DMS79 treated with DMSO at 0.1 percent for 48 hours (cell line): ENCODE measurements at regions not wholly inside any gene's neighbourhood (a gene's known extent, or its start where the extent isn't known, plus 50 kb on each side); places are given as distances from the start of the nearest gene placed in this dataset.

Experiments
- DNase-seq: peaks from one replicate; lab custom pipeline; 2025; lab: John Stamatoyannopoulos, UW

DNA sequence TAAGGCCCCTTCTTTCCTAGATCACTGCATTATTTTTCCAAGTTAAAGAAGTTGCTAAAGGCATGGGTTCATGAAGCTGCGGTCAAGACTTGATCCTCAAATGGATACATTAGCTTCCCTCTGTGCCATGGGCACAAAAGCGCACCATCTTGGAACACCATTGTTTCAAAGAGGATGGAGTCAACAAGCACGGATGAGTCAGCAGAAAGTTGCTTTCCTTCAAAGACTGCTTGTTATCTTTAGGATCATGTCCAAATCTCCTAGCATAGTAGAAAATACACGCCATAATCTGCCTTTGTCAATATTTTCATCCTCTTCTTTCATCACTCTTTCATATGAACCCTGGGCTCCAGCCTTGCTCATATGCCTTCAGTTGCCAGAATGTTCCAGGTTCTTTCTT is 226.8 kb upstream of the GATB start:
- no peak for DNase-seq

DNA sequence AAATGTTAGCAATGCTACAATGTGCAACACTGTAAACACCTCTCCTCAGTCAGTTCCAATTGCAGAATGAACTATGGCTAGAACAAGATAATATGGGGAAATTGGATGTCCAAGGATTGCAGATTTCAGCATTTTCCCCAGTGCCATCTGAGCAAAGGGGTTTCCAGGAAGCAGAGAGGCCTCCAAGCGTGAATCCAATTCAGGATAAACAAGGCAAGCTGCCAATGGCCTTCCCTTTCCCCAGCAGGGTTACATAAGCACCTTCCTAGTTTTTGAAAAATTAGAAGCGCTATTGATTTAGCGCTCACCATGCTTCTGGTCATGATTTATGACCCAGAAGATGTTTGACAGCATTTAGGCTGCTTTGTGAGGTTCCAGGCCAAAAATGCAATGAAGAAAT is 223.0 kb upstream of the GATB start:
- no peak for DNase-seq

DNA sequence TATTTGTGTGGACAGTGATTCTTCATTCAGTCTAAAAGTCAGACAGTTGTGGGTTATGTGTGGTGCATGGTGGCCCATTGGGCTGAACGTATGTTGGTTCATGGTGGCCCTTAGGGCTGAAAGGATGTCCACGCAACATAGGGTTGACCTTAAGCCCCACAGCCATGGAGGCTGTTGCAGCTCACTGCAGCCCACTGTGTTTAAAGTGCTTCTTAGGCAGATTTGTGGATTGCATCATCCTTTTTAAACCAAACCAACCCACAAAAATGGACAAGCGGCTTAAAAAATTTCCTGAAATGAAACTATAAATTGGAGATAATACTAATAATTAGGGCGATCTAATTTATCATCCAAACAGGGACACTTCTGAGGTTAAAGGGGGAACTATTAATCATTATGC is 219.0 kb upstream of the GATB start:
- no peak for DNase-seq

DNA sequence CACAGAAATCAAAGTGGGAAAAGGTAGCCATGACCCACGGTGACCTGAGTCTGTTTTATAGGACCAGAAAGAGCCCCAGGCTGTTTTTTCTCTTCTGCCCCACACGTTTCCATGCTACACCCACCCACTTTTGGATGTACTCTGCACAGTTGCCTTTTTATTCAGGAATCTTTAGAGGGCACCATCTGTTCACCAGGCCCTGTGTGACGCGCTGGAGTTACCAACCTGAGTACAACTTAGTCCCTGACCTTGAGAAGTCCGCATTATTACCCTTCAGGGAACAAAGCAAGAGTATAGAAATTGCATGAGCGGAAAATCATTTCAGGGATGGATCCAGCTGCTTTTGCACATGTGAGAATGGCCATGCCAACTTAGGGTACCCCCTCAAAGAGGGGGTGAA is 207.8 kb upstream of the GATB start:
- no peak for DNase-seq

DNA sequence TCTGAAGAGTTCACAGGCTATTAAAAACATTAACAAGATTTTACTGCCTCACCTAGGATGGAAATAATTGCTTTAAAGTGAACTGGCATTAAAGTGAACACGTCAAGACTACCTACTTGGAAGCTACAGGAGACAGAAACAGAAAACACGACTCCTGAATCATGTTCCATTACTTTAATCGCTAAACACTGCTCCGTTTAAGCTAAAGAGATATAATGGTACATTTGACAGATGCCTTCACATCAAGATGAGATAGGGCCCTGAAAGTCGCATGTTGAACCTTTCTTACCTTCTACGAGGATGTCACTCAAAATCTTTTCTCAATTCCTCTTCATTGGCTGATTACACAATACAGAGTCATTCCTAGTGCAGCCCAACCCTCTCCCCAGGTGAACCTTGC is 206.3 kb upstream of the GATB start:
- no peak for DNase-seq

DNA sequence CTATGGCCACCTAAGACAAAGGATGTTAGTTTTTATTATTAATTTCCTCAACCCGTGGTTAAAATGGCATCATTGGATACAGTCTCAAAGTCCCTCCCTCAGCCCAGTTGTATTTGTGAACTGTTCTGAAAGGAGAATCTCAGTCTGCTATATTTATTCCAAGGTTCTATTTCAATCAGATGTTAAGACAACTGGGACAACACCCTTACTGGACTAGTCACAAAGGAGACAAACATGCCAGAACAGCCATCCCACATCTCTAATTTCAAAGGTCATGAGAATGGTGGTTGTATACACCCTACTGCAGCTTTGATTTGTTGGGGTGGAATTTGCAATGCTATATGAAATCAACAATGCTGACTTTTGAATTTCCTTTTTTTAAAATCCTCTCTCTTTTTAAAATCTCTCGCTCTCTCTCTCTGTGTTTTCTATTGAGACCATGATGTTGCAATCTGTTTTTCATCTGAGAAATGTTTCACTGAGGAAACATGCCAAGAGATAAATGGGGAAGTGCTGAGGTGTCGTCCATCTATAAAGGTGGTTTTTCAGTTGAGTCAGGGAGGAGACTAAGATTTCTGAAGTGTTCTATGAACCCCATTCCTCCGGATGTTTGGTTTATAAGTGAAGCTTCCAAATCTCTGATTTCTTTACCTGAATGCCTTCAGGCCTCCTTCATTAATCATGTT is 201.5 kb upstream of the GATB start:
- no peak for DNase-seq

DNA sequence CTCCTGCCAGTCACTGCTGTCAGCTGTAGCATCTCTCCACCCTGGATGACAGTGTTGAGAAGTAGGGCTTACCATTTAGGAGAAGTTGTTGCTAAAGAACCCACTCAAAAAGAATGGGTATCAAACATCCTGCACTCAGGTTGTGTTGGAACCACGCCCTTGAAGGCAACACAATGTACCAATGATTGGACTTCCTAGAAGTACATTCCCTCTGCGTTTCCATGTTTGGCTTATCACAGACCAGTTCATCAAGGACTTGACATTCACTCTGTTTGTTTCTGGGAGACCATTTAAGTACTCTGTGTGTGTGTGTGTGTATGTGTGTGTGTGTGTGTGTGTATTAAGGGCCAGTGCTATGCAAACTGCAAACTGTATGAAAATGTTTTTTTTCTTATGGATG is 200.6 kb upstream of the GATB start:
- DNase-seq, result no peak

DNA sequence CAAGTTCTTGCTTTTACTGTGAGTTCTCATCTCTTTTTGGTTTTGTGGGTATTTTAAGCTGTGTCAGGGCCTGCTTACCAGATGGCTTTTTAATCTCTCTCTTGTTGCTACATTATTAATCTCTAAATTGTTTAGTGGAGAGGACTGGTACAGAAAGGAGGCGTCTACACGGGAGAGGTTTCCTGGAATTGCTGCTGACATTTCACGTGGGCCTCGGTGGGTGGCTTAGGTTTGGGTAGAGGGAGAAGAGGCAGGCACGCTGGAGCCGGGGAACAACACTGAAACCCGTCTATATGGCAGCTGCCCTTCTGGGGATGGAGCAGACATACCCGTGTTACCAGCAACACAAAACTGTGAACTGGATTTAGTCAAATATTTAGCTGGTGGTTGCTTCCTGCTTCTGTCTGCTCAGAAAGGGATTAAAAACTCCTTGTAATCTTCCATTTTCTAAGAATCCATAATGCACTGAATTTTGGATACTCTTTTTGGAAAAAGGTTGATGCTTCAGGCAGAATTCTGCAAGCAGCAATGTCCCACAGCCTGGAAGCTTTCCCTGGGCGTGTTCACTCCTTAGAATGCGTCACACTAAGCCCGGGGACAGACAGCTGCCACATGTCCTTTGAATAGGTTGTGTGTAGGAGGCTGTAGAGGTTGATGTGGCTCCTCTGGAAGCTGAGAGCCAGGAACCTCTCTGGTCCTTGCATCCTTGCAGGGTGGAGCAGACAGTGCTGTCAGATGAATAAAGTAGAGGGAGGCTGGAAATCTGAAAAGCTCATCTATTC is 199.8 kb upstream of the GATB start:
- no peak for DNase-seq

DNA sequence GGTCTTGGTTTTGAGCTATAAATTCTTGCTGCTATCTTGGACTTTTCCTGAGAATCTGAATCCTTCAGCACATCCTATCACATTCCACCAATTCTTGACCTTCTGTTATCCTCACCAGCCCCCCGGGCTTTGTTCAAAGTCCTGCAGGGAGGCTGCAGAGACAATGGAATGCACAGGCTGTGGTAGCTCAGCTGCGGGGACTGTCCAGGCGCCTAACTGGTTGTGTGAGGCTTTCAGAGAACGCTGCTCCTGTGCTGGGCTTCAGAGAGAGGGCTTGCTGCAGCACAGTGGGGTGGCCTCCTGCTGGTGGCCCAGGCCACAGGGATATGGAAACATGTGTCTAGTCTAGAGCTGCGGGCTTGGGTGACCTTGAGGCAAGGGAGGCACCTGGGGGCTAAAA is 196.3 kb upstream of the GATB start:
- no peak for DNase-seq

DNA sequence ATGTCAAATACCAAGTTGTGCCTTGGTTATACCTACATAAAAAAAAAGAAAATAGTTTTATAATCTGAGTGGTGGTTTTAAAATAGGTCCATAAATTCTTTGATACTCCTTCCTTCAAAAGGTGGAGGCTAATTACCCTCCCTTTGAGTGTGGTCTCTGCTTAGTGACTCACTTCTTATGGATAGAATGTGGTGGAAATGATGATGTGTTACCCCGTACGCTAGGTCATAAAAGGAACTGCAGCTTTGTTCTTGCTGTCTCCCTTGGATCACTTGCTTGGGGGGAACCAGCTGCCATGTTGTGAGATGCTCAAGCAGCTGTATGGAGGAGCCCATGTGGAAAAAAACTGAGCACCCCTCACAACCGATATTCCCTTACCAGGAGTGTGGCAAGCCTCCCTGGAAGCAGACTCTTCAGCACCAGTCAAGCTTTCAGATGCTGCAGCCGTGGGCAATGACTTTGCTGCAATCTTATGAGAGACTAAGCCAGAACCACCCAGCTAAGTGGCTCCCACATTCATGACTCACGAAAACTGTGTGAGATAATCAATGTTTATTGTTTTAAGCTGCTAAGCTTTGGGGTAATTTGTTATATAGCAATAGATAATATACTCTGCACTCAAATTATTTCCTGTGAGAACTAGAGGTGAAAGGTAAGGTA is 195.0 kb upstream of the GATB start:
- no peak for DNase-seq

DNA sequence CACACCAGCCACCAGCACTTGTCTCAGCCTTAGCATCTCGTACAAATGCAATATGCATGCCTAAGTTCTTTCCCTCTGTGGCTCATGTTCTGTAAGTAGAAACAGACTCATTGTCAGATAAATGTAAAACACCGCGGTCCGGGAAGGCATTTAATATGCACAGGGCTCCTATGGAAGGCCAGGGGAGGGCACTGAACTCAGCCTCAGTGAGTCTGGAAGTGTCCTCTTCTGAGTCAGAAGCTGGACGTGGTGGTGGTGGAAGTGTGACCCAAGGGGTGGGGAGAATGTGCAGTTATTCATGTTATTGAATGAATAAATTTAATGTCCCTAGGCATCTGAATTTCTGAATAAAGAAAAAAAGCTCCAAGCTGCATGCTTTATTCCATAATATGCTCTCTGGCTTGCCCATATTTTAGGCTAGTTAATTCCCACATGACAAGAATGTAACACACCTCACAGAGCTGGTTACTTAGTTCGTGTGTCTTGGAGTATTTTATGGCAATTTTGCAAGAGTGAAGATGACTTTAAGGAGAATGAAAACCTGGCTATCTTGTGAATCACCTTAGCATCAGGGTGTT is 193.1 kb upstream of the GATB start:
- DNase-seq, result no peak

DNA sequence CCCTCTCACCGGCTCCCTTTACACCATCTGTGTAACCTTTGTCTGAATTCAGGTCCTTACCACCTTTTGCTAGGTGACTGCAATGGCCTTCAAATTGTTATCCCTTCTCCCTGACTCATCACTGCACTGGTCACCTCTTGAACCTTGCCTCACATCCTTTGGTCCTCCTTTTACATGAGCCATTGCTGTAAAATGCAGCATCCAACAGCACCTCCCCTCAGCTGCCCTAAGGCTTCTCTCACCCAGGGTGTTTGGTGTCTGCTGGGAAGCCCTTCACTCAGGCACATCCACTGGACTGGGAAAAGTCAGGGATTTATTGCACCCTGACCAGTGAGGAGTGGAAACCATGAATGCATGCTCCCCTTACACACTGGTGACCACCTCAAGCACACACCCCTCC is 192.5 kb upstream of the GATB start:
- no peak for DNase-seq

DNA sequence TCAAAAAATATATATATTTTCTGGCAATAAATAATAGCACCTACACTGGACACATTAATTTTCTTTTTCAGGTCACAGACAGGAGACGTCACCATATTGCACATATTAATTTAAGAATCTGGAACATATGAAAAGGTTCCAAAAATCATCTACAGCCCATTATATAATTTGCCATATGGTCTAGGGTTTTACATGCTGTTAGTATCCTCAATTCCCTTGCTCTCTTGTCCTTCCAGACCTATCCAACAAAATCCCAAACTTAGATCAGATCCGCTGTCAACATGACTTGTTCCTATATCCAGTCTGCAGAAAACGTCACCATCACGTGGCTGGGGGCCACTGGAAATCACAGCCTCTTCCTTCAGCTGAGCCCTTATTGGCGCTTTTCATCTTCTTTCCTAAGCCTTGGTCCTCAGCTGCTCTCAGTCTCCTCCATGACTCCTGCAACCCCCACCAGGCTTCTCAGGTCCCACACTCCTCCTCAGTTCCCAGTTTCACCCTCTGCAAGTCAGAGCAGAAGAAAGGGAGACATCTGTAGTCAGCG is 192.0 kb upstream of the GATB start:
- DNase-seq, result no peak

DNA sequence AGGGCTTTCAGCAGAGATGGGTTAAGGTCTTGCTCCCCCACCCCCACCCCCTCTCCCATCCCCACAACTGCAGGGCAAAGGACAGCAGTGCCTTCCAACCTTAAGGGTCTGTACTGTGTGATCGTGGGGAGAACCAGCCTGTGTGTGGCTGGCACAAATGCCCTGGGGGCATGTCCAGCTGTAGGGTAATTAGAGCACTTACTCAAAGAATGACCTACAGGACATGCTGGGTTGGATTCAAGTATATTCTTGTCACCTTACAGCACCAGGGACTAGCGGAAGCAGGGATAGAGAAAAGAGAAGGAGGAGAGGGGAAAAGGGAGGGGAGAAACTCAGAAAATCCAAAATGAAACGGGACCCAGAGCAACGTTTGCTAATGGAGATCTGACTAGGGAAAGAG is 191.3 kb upstream of the GATB start:
- no peak for DNase-seq

DNA sequence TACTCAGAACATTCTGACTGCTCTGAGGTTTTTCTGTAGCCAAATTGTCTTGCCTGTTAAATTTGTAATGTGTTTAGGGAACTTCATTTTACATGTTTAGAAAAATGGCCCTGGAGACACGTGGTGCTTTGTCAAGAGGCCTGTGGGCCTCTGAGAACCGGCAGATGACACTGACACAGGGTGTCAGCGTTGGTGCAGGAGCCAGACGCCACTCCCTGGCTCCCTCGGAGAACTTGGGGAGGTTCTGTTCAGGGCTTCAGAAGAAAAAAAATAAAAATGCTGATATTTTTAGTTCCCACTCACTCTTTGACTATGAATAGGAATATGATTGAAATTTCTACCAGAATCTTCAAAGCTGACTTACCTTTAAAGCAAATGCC is 190.9 kb upstream of the GATB start:
- no peak for DNase-seq

DNA sequence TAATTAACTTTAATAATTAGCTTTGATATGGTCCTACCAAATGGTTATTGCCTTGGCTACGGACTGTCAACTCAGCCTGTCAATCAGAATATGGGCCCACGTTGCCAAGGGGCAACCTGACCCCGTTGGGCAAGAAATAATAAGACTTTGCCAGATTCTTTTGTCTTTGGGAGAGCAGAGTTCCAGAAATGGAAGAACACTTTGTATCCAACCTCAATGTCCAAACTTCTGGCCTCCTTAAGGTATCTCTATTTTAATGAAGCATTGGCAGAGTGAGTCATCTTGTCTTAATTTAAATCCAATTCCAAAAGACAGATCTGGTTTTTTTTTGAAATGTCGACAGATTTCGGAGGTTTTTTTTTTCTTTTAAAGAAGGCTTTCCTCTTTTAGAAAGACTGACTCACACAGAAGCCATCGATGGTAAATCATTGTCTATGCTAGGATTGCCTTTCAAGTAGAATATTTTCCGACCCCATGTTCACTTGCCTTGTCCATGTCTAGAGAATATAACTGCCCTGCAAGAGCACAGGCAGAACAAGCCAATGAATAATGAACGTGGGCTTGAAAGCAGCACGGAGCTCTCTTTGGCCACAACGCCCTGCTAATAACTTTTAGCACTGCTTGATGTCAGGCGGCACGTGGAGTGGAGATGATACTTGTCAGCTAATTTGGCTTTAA is 190.3 kb upstream of the GATB start:
- no peak for DNase-seq

DNA sequence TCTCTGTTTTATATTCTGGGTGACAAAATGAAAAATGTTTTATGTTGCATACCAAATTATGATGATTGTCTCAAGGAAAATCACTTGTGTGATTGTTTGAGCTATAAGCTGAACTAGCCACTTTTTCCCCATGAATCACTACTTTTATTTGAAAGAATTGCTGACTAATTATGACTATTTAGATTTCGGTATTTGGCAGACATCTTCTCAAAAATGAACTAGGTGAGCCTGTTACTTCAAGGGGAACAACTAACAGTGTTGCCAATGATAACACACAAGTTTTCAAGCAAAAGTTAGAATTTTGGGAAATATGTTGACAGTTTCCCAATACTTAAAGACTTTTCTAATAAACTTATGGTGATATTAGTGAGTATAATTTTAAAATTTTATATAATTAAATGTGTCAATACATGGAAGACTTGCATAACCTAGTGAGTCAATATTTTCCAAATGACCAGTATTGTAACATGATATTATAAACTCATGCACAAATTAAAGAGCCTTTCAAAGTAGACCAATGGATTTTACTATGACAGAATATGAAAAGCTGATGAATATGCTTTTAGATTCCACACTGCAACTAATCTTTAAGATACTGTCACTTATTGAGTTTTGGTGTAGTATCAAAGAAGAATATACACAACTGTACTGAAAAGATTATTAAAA is 187.7 kb upstream of the GATB start:
- DNase-seq, result no peak

DNA sequence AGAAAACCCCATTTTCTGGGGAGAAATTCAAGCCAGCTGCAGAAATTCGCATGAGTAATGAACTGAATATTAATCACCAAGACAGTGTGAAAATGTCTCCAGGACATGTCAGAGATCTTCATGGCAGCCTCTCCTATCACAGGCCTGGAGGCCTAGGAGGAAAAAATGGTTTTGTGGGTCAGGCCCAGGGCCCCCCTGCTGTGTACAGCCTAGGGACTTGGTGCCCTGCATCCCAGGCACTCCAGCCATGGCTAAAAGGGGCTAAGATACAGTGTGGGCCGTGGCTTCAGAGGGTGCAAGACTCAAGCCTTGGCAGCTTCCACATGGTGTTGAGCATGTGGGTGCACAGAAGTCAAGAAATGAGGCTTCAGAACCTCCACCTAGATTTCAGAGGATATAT is 185.9 kb upstream of the GATB start:
- no peak for DNase-seq

DNA sequence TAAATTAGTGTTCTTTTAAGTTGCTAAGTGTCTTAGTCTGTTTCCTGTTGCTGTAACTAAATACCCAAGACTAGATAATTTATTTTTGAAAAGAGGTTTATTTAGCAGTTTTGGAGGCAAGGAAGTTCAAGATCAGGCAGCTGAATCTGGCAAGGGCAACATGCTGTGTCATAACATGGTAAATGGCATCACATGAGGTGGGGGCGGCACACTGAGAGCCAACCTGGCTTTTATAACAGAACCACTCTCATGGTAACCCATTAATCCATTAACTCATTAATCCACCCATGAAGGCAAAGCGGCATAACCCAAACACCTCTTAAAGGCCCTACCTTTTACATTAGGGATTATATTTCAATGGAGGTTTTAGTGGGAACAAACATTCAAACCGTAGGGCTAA is 182.2 kb upstream of the GATB start:
- no peak for DNase-seq

DNA sequence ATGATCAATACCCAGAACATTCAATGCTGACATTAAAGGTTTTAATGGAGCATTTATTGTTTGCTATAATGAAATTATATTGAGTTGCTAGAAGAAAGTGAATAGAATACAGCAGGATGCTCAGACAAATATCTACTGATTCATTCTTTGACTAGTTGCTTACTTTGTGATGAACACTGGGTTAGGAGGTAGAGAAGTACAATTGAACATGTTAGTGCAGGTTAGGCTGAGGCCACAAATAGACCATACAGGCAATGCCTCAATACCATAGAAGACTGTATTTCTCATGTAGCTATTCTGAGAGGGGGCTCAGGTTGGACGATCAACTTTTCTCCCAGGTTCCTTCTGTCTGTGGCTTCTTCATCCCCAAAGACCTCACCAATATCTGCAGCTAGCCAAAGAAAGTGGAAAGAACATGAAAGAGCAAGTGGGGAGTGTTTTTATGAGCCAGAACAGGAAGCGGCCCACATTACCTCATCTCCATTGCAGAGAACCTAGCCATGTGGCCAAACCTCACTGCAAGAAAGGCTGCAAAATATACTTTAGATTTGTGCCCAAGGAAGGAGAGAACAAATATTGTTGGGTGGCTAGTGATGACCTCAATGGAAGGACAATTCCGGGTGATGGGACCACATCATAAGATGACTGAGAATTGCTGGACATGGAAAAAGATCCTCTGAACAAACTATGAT is 180.3 kb upstream of the GATB start:
- no peak for DNase-seq

DNA sequence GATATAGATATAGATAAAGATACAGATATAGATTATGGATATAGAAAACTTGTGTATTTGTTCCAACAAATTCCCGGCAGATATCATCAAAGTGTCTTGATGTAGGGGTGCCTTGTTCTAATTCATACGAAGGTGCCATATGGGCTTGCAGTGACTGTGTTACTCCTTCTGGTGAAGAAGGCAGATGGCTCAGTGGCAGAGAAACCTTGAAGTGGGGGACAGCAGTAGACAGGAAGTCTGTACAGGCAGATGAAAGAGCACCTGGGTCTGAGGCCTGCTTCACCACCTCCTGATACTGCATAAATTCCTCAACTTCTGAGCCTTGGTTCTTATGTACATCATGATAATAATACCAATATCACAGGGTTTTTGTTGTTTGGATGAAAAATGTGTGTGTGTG is 179.5 kb upstream of the GATB start:
- no peak for DNase-seq
